ENCODE measurements at regions not wholly inside any gene's neighbourhood (a gene's known extent, or its start where the extent isn't known, plus 50 kb on each side); places are given as distances from the start of the nearest gene placed in this dataset.
"Not testable (repeated sequence)": the region's sequence is repeated elsewhere in the genome, so short reads cannot be mapped to it uniquely, and the experiment has no call there.

- DNase-seq: no peak
- Histone ChIP-seq H3K36me3 (no peaks in the 10 kb centered on the region), H3K4me1 (no peaks in the 10 kb centered on the region), H3K27me3 (no peaks in the 10 kb centered on the region), H3K27ac (no peak overlapping the region), H3K9me3 (no peaks in the 10 kb centered on the region), H3K4me3 (no peak overlapping the region)
- no peak for ATAC-seq (ENCODE audit: low FRiP score in 2 of 2)
- 76 to 100% methylated on average over 1 to 2 of the region's 2 CpGs for WGBS, 2 donors
- no peak for TF ChIP-seq POLR2AphosphoS5 (IDR thresholded peaks at IDR 0.05)
- TF ChIP-seq CTCF (IDR thresholded peaks at IDR 0.05): no peak
- TF ChIP-seq POLR2A (IDR thresholded peaks at IDR 0.05): no peak
- TF ChIP-seq EP300 (IDR thresholded peaks at IDR 0.05): no peak
Observed at GRCh38 chrX:103911236-103911635, 51.2 kb upstream of the TMSB15B start.

GRCh38 chrX:103910430-103910829 is 52.0 kb upstream of the TMSB15B start:
- H3K9me3 ChIP-seq: no peaks in the 10 kb centered on the region
- H3K4me3 ChIP-seq: no peak overlapping the region
- no peaks in the 10 kb centered on the region for H3K4me1 ChIP-seq
- no peaks in the 10 kb centered on the region for H3K27me3 ChIP-seq
- TF ChIP-seq EP300 (IDR thresholded peaks at IDR 0.05) (no peak), POLR2A (IDR thresholded peaks at IDR 0.05) (no peak), CTCF (IDR thresholded peaks at IDR 0.05) (no peak), POLR2AphosphoS5 (IDR thresholded peaks at IDR 0.05) (no peak)
- 76 to 83% methylated on average over 1 to 6 of the region's 6 CpGs for WGBS, 2 donors
- ATAC-seq (ENCODE audit: low FRiP score in 2 of 2) (no peak), DNase-seq (no peak)
- no peaks in the 10 kb centered on the region for H3K36me3 ChIP-seq
- H3K27ac ChIP-seq: no peak overlapping the region

GRCh38 chrX:103904301-103904700 is 58.1 kb upstream of the TMSB15B start:
- no peak overlapping the region for H3K4me3 ChIP-seq
- H3K36me3 ChIP-seq: no peaks in the 10 kb centered on the region
- no peaks in the 10 kb centered on the region for H3K4me1 ChIP-seq
- no peaks in the 10 kb centered on the region for H3K9me3 ChIP-seq
- ATAC-seq (ENCODE audit: low FRiP score in 2 of 2) (no peak), DNase-seq (peak in 1 of 2 donors; percentile 14)
- 88% methylated on average over 16 of the region's 16 CpGs; no CpG with 5 or more reads in 1 of the 2 donors for WGBS, 2 donors
- TF ChIP-seq CTCF (IDR thresholded peaks at IDR 0.05) (no peak), EP300 (IDR thresholded peaks at IDR 0.05) (no peak), POLR2A (IDR thresholded peaks at IDR 0.05) (no peak), POLR2AphosphoS5 (IDR thresholded peaks at IDR 0.05) (no peak)
- H3K27ac ChIP-seq: no peak overlapping the region
- H3K27me3 ChIP-seq: no peaks in the 10 kb centered on the region

GRCh38 chrX:103902606-103903005 is 59.8 kb upstream of the TMSB15B start:
- H3K27me3 ChIP-seq; H3K27ac ChIP-seq; H3K4me3 ChIP-seq; H3K9me3 ChIP-seq; H3K4me1 ChIP-seq; ATAC-seq (ENCODE audit: low FRiP score in 2 of 2); H3K36me3 ChIP-seq: not testable (repeated sequence)
- DNase-seq: peak in 1 of 2 donors; percentile 22
- 91% methylated on average over 8 of the region's 8 CpGs; no CpG with 5 or more reads in 1 of the 2 donors for WGBS, 2 donors

- Histone ChIP-seq H3K4me1 (no peaks in the 10 kb centered on the region), H3K4me3 (no peak overlapping the region), H3K36me3 (no peaks in the 10 kb centered on the region), H3K9me3 (no peaks in the 10 kb centered on the region), H3K27me3 (no peaks in the 10 kb centered on the region), H3K27ac (no peak overlapping the region)
- no peak for TF ChIP-seq POLR2A (IDR thresholded peaks at IDR 0.05)
- no peak for TF ChIP-seq CTCF (IDR thresholded peaks at IDR 0.05)
- no peak for TF ChIP-seq EP300 (IDR thresholded peaks at IDR 0.05)
- TF ChIP-seq POLR2AphosphoS5 (IDR thresholded peaks at IDR 0.05): no peak
- no peak for ATAC-seq (ENCODE audit: low FRiP score in 2 of 2)
- 56 to 59% methylated on average over 4 of the region's 4 CpGs for WGBS, 2 donors
- DNase-seq: no peak
Observed at GRCh38 chrX:103889216-103889615, 57.2 kb upstream of the RAB9B start.

All from upper lobe of left lung (tissue), 6 donors.